Ishikawa (cell line): ENCODE measurements at regions not wholly inside any gene's neighbourhood (a gene's known extent, or its start where the extent isn't known, plus 50 kb on each side); places are given as distances from the start of the nearest gene placed in this dataset.

Experiments
- CEBPB ChIP-seq: IDR thresholded peaks from 2 replicates; pipeline ENCODE4 v1.6.1; 2012
- CREB1 ChIP-seq: IDR thresholded peaks from 2 replicates; pipeline ENCODE4 v1.6.1; 2012; ENCODE audit warnings: low read depth
- EGR1 ChIP-seq: IDR thresholded peaks from 2 replicates; pipeline ENCODE4 v1.6.1; 2012
- EP300 ChIP-seq: IDR thresholded peaks from 2 replicates; pipeline ENCODE4 v1.6.1; 2012; ENCODE audit warnings: borderline replicate concordance
- FOXM1 ChIP-seq: IDR thresholded peaks from 2 replicates; pipeline ENCODE4 v1.6.1; 2012; ENCODE audit warnings: low read depth, borderline replicate concordance
- NFIC ChIP-seq: IDR thresholded peaks from 2 replicates; pipeline ENCODE4 v1.6.1; 2012
- RAD21 ChIP-seq: IDR thresholded peaks from 2 replicates; pipeline ENCODE4 v1.6.1; 2012; ENCODE audit warnings: low read depth
- TAF1 ChIP-seq: IDR thresholded peaks from 2 replicates; pipeline ENCODE4 v1.6.1; 2012; ENCODE audit warnings: low read depth, mild to moderate bottlenecking
- TCF12 ChIP-seq: IDR thresholded peaks from 2 replicates; pipeline ENCODE4 v1.6.1; 2012; ENCODE audit warnings: low read depth
- TEAD4 ChIP-seq: IDR thresholded peaks from 2 replicates; pipeline ENCODE4 v1.6.1; 2012
- USF1 ChIP-seq: IDR thresholded peaks from 2 replicates; pipeline ENCODE4 v1.6.1; 2012
- YY1 ChIP-seq: IDR thresholded peaks from 2 replicates; pipeline ENCODE4 v1.6.1; 2012; ENCODE audit warnings: low read depth
- ZBTB7A ChIP-seq: IDR thresholded peaks from 2 replicates; pipeline ENCODE4 v1.6.1; 2012; ENCODE audit warnings: low read depth
- TF ChIP-seq, protein P1 (sequence below): IDR thresholded peaks from 2 replicates; pipeline ENCODE4 v1.6.1; 2012
- TF ChIP-seq, protein P2 (sequence below): IDR thresholded peaks from 2 replicates; pipeline ENCODE4 v1.6.1; 2012; ENCODE audit warnings: low read depth, mild to moderate bottlenecking

DNA sequence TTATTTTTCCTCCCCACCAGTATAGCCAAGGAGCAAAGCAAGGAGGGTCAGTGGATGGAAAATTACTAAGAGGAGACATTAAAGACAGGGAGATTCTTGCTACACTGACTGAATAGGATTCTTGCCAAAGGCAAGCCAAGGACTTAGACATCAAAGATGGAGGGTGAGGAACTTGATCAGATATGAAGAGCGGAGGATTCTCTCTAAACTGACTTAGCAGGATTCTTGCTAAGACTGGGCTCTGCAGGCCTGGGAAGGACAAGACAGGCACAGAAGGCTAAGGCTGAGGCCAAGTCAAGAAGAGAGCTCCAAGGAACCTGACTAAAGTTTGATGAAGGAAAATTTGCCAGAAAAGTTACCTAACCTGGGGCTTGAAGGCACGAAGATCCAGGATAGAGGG, 143.9 kb upstream of the RMP24 start:
- TF ChIP-seq CREB1 (no peak), YY1 (no peak), USF1 (no peak), RAD21 (no peak), TAF1 (no peak), TCF12 (no peak), EP300 (no peak), FOXM1 (no peak), ZBTB7A (no peak), EGR1 (no peak), CEBPB (no peak), TEAD4 (no peak)
- TF ChIP-seq, protein P1, sequence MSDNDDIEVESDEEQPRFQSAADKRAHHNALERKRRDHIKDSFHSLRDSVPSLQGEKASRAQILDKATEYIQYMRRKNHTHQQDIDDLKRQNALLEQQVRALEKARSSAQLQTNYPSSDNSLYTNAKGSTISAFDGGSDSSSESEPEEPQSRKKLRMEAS, result no peak
- TF ChIP-seq, protein P2, sequence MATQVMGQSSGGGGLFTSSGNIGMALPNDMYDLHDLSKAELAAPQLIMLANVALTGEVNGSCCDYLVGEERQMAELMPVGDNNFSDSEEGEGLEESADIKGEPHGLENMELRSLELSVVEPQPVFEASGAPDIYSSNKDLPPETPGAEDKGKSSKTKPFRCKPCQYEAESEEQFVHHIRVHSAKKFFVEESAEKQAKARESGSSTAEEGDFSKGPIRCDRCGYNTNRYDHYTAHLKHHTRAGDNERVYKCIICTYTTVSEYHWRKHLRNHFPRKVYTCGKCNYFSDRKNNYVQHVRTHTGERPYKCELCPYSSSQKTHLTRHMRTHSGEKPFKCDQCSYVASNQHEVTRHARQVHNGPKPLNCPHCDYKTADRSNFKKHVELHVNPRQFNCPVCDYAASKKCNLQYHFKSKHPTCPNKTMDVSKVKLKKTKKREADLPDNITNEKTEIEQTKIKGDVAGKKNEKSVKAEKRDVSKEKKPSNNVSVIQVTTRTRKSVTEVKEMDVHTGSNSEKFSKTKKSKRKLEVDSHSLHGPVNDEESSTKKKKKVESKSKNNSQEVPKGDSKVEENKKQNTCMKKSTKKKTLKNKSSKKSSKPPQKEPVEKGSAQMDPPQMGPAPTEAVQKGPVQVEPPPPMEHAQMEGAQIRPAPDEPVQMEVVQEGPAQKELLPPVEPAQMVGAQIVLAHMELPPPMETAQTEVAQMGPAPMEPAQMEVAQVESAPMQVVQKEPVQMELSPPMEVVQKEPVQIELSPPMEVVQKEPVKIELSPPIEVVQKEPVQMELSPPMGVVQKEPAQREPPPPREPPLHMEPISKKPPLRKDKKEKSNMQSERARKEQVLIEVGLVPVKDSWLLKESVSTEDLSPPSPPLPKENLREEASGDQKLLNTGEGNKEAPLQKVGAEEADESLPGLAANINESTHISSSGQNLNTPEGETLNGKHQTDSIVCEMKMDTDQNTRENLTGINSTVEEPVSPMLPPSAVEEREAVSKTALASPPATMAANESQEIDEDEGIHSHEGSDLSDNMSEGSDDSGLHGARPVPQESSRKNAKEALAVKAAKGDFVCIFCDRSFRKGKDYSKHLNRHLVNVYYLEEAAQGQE, result no peak

GRCh38 chr18:35835366-35835765, 137.1 kb upstream of the RMP24 start:
- TF ChIP-seq TEAD4, result no peak
- TF ChIP-seq, protein P1, result no peak
- TF ChIP-seq, protein P2, result no peak
- TF ChIP-seq USF1, result no peak
- TF ChIP-seq CREB1, result no peak
- TF ChIP-seq RAD21, result no peak

- TF ChIP-seq YY1 (no peak), RAD21 (no peak), CEBPB (no peak), TCF12 (no peak), CREB1 (no peak), TAF1 (no peak), ZBTB7A (no peak), FOXM1 (no peak), USF1 (no peak), EP300 (no peak), NFIC (no peak)
- TF ChIP-seq, protein P2, result no peak
- TF ChIP-seq, protein P1, result no peak
These were observed 136.6 kb upstream of the RMP24 start for GRCh38 chr18:35835833-35836232.

DNA sequence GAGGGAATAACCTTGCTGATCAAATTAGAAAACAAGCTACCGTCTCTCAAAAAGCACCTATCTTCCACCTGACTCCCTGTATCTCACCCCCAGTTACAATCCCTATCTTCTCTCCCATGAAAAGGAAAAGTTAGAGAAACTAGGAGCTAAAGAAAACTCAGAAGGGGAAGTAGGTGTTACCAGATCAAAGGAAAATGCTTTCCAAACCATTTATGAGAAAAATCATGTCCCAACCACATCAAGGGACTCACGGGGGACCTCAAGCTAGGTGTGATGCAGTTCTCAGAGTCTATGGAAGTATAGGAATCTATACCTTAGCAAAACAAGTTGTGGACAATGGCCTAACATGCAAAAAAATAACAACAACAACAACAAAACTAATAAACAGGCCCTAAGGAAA, 135.5 kb upstream of the RMP24 start:
- TF ChIP-seq TCF12 (no peak), EGR1 (no peak), RAD21 (no peak), EP300 (no peak), CEBPB (no peak), ZBTB7A (no peak), USF1 (no peak), NFIC (no peak), CREB1 (no peak), FOXM1 (no peak), TEAD4 (no peak)
